HG03060 (cell line): ENCODE measurements at regions not wholly inside any gene's neighbourhood (a gene's known extent, or its start where the extent isn't known, plus 50 kb on each side); places are given as distances from the start of the nearest gene placed in this dataset.

Experiments
- ATAC-seq: cut with Tn5 transposase; IDR thresholded peaks from one replicate; pipeline ENCODE4 v1.9.1; 2021; ENCODE audit warnings: low read depth, moderate number of reproducible peaks; ENCODE audit not compliant: unreplicated experiment

DNA sequence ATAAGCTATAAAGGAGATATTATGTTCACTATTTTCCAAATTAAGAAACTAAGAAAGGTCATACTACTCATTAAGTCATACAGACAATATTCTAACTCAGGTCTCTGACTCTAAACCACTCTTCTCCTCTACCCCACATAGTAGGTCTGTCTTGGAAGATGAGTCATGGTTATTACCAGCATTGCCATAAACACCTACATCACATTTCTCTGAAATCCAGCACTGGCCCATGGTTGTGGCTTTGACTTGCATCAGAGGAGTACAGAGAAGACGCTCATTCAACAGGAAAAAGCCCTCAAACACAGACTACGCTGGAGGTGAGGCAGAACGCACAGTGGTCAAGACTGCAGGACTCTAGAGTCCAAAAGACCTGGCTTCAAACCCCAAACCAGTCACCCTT lies 476.8 kb downstream of the COG6 start:
- no peak for ATAC-seq

DNA sequence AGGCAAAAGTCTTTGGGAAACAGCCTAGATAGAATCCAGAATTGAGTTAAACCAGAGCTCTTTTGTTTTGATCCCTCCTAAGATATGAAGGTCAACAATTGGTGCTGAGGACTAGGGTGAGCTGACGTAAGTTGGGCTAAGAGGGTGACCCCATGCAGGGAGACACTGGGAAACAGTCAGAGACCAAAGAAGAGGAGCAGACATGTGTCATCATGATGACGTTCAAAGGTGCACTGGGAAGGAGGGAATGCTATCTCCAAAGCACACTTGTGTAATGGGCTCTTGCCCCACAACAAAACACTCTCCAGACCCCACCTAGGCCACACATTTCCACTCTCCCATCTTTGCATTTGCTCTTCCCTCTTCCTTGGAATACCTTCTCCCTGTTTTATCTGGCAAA lies 481.4 kb downstream of the COG6 start:
- ATAC-seq, result no peak

DNA sequence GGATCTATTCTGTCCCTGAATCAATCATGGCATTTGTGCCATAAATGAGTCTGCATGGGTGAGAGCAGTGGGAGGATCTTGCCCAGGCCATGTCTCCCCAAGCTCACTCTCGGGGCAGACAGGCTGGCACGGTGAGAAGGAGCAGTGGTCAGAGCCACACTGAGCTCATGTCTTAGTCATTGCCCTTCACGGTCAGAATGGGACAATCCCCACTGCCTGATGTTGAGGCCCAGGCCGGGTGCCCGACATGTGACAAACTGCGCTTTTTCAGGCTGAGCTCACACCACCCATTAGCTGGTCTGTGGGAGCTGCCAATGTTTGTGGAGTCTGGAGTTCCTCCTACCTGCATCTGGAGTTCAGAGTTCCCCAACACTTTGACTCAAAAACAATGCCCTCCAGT lies 481.9 kb downstream of the COG6 start:
- no peak for ATAC-seq

DNA sequence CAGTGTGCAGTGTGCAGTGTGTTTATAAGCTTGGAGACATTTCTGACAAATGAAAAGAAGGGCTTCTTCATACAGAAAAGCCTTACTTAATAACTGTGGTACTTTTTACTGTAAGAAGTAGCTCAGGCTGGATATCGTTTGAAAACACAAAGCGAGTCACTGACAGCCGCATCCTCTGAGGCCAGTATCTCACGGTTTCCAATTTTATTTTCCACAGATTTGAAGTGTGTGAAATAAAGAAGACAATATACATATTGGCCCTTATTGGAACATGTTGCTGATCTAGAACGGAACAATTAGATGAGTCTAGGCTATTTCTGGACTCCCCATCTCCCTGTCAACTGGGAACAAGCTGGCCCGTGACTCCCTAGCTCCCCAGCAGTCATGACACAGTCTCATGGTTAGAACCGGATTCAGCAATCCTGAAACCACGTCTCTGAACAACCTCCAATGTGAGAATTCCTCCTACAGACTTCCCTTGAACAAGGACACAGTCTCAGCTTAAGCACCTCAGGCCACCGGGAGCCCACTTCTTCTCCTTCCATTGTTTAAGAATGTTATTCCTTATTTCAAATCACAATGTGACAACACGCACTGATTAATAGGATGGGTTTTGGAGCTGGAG lies 484.5 kb downstream of the COG6 start:
- no peak for ATAC-seq

DNA sequence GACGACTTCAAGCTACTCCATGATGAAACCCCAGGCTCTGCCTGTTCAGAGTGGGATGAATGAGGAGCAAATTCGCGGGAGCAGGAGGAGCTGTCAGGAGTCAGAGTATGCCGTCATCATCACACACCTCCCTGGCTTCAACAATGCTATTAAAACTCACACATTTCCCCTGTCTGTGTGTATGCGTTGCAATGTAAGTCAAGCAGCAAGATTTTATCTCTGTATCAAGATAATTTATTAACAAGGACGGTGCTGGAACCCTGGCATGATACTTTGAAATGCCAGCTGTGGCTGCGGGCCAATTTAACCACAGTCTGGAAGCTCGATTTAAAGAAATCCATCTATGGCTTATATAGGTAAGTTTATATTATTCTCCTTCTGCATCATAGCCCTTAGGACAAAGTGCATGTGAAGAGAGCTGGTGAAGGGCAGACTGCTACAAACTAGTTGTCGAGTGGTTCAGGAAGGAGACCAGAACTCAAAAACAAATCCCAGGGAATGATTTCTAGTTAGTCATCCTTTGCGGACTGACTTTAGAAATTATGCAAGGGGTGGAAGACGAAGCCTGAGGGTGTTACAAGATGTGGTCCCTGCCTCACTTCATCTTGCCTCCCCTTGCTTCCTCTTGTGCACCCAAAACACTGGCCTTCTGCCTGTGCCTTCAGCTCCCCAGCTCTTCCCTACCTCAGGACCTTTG lies 486.5 kb downstream of the COG6 start:
- no peak for ATAC-seq

DNA sequence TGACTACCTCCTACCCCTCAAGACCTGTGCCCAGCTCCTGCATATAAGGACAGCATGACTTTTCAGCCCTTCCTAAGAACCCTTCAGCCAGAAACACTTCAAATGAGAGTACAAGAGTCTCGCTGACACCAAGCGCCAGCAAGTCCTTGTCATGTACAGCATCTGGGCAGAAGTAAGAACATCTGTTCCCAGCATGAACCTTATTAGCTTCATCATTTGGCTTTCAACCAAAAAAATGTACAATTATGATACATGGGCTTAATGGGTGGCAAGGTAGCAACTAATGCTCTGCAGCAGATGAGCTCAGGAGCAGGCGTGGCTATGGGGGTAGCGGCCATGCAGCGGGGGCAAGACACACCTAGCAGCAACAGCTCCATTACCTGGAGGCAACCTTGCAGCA lies 487.6 kb downstream of the COG6 start:
- no peak for ATAC-seq

DNA sequence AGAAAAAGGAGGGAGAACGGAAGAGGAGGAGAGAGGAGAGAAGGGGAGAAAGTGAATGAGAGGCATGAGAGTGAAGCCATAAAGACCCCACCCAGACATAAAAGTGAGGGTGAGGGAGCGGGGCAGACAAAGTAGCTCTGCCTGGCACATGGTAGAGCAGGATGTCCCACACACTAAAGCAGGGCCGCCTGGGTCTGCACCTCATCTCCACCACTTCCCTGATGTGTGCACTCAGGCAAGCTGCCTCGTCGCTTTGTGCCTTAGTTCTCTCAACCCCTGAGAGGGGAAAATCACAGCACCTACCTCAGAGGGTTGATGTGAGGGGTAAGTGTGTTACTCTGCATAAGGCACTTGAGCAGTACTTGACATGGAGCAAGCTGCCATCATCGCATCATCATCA lies 488.1 kb downstream of the COG6 start:
- ATAC-seq, result no peak

DNA sequence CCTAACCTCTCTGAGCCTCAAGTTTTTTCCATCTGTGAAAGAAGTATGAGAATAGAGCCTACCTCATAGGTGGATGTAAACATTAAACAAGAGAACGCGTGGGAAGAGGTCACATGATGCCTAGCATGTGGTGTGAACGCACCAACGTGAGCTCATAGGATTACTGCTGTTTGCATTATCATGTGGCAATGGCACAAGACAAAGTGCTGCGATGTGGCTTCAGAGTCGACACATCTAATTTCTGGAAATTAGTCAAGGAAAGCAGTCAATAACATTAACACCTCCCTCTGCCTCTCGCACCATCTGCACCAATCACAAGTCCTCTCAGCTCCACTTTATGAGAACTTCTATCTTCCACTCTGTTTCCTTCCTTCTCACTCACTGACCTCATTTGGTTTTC lies 489.7 kb downstream of the COG6 start:
- ATAC-seq, result no peak

DNA sequence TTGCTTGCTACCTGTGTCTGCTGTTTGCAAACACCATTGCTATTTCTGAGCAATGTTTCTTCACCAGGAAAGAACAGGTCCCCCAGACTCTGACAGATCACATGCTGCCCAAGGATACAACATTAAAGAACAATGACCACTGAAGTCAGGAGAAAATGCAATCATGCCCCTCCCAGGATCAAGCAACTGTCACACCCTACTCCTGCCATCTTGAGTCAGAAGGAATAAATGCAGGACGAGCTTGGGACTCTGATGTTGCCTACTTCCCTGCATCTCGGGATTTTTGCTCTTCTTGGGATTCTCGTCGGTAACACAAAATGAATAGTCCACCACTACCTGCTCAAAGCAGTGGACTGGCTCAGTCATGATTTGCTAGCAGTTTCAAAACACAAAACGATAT lies 490.6 kb downstream of the COG6 start:
- no peak for ATAC-seq

DNA sequence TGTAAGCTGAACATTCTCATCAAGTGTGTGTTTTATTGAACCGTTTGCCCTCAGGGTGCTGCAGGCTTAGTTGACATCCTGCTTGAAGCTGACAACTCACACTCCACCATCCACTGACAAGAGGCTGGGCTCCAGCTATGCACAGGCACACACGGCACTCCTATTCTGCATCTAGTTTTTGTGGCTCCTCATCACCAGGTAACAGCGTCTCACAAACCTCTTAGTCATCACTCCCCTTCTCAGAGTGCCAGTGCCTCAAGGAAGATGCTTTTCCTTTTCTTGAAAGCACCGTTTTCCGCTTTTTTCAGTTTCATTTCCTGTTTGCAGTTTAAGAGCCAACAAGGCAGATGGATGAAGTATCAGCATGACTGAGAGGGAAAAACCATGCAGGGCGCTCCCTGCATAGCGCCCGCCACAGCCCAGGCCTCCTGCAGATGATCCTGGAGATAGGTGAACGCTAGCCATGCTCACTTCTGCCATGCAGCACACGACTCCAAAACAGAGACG lies 491.2 kb downstream of the COG6 start:
- ATAC-seq, result no peak

DNA sequence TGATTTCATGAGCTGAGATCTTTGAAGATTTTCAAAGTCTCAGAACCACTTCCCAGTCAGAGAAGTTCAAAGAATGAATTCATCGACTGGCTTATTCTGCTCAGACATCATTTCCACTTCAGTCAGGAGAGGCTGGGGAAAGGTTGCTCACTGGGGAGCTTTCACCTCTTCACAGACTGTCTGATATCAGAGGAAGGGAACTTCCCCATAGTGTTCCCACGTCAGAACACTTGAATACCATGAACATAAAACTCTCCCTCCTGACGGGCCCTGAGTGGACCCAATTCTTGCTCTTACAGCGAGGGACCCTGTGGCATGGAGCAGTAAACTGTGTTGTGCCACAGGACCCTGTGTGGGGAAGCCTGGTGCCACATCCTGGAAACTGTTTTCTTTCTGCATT lies 492.6 kb downstream of the COG6 start:
- ATAC-seq, result no peak

DNA sequence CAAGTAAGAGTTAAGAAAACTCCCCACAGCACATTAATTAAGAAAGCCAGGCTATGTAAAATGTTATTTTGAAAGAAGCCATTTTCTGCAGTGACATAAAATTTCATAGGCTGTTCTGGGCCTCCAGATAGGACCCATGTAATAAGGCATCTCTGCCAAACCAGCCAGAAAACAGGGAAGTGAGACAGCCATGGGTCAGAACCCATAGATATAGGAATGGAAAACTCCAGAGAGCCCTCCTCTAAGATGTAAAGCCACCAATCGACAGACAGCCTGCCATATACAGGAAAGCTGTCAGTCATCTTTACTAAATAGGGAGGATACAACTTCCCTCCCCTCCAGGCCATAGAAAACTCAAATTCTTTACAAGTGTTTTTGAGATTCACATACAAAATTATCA lies 493.3 kb downstream of the COG6 start:
- no peak for ATAC-seq

DNA sequence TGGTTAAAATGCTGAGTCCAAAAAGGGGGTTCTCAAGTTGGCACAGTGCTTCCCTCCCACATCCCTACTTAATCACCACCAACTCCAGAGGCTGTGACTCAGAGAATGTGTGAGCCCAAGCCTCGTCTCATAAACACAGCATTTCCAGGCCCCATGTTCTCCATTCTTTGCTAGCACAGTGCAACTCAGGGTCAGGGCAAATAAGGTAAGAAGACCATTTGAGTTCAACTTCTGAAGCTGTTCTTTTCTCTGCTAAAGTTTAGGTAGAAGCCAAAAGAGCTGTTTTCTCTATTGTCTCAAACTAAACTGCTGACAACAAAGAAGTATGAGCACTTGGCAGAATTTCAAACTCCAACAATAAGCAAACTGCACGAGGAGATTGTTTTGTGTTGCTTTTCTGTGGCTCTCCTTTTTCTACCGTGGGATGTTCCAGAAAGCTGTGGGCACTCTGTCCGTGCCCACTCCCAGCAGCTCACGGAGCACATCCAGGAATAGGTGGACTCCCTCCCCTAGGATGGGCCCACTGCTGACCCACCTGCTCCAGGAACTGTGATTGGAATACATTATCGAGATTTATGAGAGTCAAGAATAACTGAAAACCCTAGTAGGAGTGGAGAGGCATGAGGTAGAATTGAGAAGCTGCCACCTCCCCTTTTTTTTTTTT lies 494.3 kb downstream of the COG6 start:
- ATAC-seq, result no peak

DNA sequence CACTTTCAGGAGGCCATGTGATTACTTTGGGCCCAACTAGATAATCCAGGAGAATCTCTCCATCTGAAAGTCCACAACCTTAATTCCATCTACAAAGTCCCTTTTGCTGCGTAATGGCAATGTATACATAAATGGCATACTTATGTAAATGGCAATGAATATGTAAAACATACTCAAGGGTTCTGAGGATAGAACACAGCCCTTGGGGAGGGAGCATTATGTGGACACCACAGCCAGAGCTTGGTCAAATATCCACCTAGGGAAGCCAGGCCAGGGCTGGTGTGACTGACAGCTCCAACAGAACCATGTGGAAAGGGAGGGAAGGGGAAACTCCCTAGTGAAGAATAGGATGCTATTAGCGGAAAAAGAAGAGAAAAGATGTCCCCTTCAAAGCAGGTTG lies 496.2 kb downstream of the COG6 start:
- no peak for ATAC-seq

DNA sequence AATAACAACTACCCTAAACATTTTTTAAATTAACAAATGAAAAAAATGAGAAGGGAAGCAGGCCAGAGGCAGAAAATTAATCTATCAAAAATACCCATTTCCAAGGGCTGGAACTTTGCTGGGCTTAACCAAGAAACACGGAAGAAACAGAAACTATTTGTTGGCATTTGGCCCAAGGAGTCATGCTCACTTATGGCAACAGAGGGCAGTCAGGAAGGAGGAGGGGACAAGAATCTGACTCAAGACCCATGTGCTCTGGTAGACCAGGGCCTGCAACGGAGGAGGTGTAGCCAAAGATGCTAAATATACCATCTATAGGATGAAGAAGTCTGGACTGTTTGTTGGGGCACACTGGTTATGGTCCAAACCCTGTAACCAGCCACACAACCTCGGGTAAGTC lies 496.7 kb downstream of the COG6 start:
- ATAC-seq, result no peak

DNA sequence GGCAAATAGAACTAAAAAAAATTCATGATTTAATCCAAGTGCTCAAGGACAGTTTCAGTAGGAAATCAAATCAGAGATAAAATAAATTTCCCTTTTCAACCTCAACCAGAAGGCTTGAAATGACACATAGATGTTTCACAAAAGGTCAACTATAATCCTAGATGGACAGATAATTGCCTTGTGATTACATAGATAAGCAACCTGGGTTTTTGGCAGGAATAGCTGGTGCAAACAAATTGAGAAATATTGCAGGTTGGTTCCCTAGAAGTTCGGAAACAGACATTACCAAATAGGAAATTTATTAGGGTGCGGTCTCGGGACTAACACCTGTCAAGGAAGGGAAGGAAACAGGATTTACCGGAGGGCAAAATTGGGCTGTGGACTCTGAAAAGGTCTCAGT lies 497.5 kb downstream of the COG6 start:
- no peak for ATAC-seq

DNA sequence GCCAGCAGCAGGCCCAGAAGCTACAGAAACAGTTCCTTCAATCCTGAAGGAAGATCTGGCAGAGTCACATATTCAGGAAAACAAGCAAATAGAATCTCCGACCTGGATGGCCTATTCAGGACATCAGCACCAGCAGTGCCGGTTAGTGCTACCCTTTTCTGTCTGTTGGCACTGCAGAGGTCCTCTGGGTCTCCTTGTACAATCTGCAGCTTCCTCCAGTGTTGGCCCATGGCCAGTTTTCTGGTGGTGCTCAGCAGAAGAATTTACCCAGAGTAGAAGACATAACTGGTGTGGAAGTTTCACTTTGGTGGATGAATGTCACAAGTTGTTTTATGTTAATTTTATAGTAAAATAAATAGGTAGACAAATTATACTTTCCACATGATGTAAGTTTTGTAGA lies 498.1 kb downstream of the COG6 start:
- ATAC-seq, result no peak

DNA sequence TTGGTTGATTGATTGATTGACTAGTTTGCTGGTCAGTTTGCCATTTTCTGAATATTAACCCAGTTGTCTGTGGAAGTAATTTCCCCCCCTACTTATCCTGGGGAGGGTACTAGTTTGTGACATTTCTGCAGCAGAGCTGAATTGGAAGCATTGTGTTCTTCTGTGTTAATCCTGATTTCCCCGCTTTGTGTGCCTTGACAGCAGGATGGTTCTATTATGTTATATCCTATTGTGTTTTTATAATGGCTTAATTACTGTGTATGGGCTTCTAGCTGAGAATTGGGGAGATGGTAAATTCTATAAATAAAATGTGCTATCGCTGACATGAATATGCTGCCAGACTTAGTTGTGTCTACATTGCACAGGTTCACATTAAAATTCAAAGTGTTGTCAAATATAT lies 499.7 kb downstream of the COG6 start:
- no peak for ATAC-seq

DNA sequence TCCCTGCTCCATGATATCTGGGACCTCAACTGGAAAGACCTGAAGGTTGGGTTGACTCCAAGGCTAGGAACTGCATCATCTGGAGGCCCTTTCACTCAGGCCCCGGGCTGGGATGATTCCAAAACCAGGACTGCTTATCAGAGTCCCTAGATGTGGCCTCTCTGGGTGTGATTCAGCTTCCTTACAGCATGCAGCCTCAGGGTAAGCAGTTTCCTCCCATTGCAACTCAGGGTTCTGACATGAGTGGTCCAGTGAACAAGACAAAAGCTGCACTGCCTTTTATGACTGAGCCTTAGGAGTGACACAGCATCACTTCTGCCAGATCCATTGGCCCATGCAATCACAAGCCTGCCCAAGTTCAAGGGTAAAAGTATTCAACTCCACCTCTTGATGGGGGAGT lies 502.8 kb downstream of the COG6 start:
- no peak for ATAC-seq

DNA sequence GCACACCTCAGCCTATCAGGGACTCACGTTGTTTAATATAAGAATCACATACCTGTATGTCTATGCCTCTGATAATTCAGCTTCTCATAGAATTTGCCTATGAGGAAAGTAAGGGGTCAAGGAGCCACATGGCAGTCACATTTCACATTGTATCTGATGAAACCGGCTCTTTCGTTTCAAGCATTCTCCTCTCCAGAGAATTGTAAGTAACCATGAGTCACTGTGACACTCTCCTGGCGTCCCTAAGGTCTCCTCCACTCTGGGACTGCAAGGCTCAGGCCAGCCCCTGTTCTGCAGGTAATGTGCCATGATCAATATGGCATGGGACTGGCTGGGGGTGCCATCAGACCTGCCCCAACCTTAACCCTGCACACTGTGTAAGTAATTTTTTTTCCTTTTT lies 503.3 kb downstream of the COG6 start:
- no peak for ATAC-seq

DNA sequence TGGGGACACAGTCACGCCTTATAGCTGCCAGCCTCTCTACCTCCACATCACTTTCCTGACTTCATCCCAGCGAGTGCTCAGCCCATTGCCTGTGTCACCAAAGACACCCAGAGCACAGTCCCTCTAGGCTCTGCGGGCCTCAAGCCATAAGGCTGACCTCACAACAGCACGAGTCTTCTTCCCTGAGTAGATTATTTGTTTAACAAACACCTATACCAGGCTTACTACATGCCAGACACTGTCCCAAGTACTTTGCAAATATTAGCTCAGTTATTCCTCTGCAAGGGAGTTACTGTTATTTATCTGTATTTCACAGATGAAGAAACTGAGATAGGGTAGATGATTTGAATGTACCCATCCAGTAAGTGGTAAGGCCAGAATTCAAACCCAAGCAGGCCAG lies 504.3 kb downstream of the COG6 start:
- ATAC-seq, result no peak
